ENCODE measurements at regions not wholly inside any gene's neighbourhood (a gene's known extent, or its start where the extent isn't known, plus 50 kb on each side); places are given as distances from the start of the nearest gene placed in this dataset.
A peak's percentile ranks its signal among the peaks of the same experiment; 100 is the strongest.

DNA sequence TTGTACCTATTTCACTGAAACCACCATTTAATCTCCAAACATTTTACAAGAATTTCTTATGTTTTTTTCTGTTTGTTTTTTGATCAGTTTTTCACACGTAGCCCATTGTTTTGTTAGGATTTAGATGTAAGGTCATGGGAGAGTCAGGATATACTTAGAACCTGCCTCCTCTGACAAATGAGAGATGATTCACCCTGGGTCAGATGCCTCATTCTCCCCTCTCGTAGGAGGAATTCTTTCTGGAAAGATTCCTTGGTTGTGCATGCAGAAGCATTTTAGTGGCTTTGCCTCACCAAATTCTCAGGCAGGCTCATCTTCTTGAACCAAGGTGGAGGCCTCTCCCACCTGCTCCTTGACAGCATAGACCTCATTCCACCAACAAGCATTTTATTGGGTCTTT, 599.3 kb downstream of the SPRY1 start:
- Histone ChIP-seq H3K27ac (ENCODE audit: low read depth) (no peak overlapping the region), H3K36me3 (ENCODE audit: insufficient read depth) (no peaks in the 10 kb centered on the region), H3K4me3 (ENCODE audit: low read depth, low read length) (no peak overlapping the region), H3K4me1 (ENCODE audit: insufficient read depth) (no peaks in the 10 kb centered on the region)
- DNase-seq (ENCODE audit: extremely low spot score) = no peak
- WGBS = 68% methylated on average over 2 of the region's 2 CpGs

DNA sequence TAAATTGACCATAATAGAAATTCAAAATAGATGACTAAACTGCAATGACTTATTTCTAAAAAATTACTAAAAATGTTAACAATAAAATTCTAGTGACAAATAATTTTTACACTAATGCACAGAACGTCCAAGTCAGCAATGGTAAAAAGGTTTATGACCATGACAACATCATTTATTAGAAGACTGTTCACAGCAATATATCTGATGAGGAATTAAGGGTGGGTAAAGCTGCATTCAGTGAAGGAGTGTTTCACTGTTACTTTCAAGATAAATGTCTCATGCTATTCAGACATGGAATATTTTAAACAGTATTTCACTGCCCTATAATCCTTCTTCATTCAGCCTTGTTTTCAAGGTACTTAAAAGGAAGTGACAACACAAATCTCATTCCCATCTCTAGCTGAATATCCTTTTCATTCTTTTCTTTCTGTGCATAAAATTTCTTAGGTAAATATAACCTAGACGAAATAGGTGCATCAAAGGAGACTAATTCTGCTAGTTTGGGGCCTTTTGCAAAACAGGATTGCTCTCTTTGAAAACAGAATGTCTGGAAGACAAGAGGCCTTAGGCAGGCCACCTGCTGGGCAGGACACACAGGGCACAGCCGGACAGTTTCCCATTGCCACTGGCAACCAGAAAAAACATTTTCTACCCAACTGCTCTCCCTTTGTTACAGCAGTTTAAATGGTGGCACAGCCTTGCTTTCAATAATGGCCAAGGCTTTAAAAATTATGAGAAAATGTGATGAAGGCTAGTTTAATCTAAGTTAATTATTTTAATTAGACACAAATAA, 600.3 kb downstream of the SPRY1 start:
- 83% methylated on average over 3 of the region's 3 CpGs for whole genome bisulfite sequencing
- no peak overlapping the region for H3K27ac ChIP-seq (ENCODE audit: low read depth)

DNA sequence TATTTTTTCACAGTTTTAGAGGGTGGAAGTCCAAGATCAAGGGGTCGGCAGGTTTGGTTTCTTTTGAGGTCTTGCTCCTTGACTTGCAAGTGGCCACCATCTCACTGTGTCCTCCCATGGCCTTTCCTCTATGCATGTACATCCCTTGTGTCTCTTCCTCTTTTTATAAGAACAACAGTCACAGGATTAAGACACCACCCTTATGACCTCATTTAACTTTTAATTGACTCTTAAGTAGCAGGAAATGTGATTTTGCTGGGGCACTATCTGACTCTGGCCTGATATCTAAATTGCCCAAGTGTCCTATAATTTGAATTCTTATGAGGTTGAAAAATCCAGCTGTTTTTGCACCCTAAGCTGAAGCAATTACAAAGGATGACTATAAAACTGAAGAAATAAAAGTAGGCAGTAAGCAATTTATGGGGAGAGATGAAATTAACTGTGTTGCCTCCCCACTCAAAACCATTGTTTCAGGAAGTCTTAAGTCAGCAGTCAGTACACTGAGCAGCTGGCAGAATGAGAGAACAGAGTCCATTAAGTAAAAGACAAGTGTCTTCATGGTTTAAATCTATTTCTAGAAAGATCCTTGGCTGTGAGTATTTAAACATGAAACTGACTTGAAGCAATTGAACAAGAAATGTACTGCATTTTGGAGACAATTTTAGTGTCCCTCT, 601.3 kb downstream of the SPRY1 start:
- WGBS = 94% methylated on average over 1 of the region's 1 CpG
- no peak for DNase-seq (ENCODE audit: extremely low spot score)
- H3K4me3 ChIP-seq (ENCODE audit: low read depth, low read length) = no peak overlapping the region
- no peak overlapping the region for H3K27ac ChIP-seq (ENCODE audit: low read depth)
- no peaks in the 10 kb centered on the region for H3K4me1 ChIP-seq (ENCODE audit: insufficient read depth)
- H3K36me3 ChIP-seq (ENCODE audit: insufficient read depth) = no peaks in the 10 kb centered on the region

More for the DNA sequence above, 600.3 kb downstream of the SPRY1 start:
- Histone ChIP-seq H3K4me1 (ENCODE audit: insufficient read depth) (no peaks in the 10 kb centered on the region), H3K4me3 (ENCODE audit: low read depth, low read length) (no peak overlapping the region), H3K36me3 (ENCODE audit: insufficient read depth) (no peaks in the 10 kb centered on the region)
- no peak for DNase-seq (ENCODE audit: extremely low spot score)

GRCh38 chr4:124000233-124000632, 603.6 kb downstream of the SPRY1 start:
- H3K4me1 ChIP-seq (ENCODE audit: insufficient read depth) = no peaks in the 10 kb centered on the region
- H3K36me3 ChIP-seq (ENCODE audit: insufficient read depth) = no peaks in the 10 kb centered on the region
- no peak overlapping the region for H3K4me3 ChIP-seq (ENCODE audit: low read depth, low read length)
- WGBS = 72% methylated on average over 2 of the region's 2 CpGs
- no peak for DNase-seq (ENCODE audit: extremely low spot score)
- H3K27ac ChIP-seq (ENCODE audit: low read depth) = no peak overlapping the region

- WGBS = 97% methylated on average over 1 of the region's 1 CpG
- DNase-seq (ENCODE audit: extremely low spot score) = no peak
- H3K4me1 ChIP-seq (ENCODE audit: insufficient read depth) = no peaks in the 10 kb centered on the region
- H3K27ac ChIP-seq (ENCODE audit: low read depth) = no peak overlapping the region
- H3K4me3 ChIP-seq (ENCODE audit: low read depth, low read length) = no peak overlapping the region
- H3K36me3 ChIP-seq (ENCODE audit: insufficient read depth) = no peaks in the 10 kb centered on the region
These were observed 619.2 kb downstream of the SPRY1 start for GRCh38 chr4:124015766-124016165.

DNA sequence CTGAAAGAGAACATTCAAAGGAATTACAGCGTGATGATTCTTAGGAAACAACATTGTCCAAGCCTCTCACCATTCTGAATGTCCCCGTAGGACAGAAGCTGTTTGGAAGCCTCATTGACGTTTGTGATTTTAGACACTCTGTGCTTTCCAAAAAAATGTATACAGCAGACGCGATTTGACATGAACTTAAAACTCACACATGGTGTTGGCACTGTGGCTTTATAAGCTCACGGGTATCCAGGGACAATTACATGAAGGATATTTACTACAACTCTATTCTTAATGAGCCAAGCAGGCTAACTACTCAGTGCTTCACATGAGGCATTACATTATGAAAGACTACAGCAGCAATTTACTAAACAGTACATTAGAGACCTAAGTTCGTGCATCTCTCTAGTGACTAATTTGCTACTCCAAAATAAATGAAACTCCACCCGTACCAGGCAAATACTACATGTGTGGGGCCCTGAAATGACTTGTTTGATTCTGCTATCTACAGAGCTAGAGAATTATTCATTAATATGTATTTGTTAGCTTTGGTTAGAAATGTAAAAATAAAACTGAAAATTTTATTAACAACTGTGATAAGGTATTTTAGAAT, 620.7 kb downstream of the SPRY1 start:
- Histone ChIP-seq H3K36me3 (ENCODE audit: insufficient read depth) (no peaks in the 10 kb centered on the region), H3K4me1 (ENCODE audit: insufficient read depth) (no peaks in the 10 kb centered on the region), H3K27ac (ENCODE audit: low read depth) (no peak overlapping the region), H3K4me3 (ENCODE audit: low read depth, low read length) (no peak overlapping the region)
- 89% methylated on average over 8 of the region's 8 CpGs for WGBS
- no peak for DNase-seq (ENCODE audit: extremely low spot score)

- WGBS = 68% methylated on average over 7 of the region's 7 CpGs
These were observed 622.1 kb downstream of the SPRY1 start for GRCh38 chr4:124018383-124019317.

DNA sequence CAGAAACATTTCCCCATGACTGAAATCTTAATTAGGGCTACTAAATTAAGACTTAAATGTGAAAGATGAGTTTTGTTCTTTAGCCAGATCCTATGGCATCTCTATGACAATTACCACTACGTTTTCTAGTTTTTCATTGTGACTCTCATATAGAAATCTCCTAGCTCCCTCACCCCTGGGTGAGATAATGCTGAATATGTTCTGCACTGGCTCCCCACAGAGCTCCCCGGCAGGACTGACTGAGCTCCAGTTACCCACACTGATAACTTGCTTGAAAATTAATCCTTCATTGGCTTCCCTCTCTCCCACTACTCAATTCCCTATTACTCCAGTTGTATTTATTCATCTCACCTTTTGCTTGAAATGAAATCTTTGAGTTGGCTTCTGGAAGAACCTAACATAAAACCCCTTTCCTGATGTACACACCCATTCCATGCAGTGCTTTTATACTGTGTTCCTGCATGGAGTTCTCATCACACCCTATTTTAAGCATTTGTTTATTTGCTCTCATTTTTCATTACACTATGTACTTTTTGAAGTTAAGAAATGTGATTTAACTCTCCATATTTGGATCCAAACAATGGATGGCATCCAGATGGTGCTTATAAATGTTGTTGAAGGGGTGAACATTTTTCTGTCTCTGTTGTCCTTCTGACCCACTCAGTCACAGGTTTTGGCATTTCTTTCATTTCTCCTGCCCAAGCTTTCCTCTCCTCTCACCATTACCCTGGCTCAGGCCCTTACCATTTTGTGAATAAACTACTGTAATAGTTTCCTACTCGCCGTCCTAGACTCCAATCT, 623.4 kb downstream of the SPRY1 start:
- WGBS = 64% methylated on average over 4 of the region's 4 CpGs
- no peaks in the 10 kb centered on the region for H3K36me3 ChIP-seq (ENCODE audit: insufficient read depth)
- no peak overlapping the region for H3K4me3 ChIP-seq (ENCODE audit: low read depth, low read length)
- H3K4me1 ChIP-seq (ENCODE audit: insufficient read depth) = no peaks in the 10 kb centered on the region
- no peak for DNase-seq (ENCODE audit: extremely low spot score)
- H3K27ac ChIP-seq (ENCODE audit: low read depth) = no peak overlapping the region

More at GRCh38 chr4:124018383-124019317, 622.1 kb downstream of the SPRY1 start:
- no peaks in the 10 kb centered on the region for H3K4me1 ChIP-seq (ENCODE audit: insufficient read depth)
- DNase-seq (ENCODE audit: extremely low spot score) = no peak
- no peak overlapping the region for H3K4me3 ChIP-seq (ENCODE audit: low read depth, low read length)
- H3K36me3 ChIP-seq (ENCODE audit: insufficient read depth) = no peaks in the 10 kb centered on the region
- H3K27ac ChIP-seq (ENCODE audit: low read depth) = no peak overlapping the region

DNA sequence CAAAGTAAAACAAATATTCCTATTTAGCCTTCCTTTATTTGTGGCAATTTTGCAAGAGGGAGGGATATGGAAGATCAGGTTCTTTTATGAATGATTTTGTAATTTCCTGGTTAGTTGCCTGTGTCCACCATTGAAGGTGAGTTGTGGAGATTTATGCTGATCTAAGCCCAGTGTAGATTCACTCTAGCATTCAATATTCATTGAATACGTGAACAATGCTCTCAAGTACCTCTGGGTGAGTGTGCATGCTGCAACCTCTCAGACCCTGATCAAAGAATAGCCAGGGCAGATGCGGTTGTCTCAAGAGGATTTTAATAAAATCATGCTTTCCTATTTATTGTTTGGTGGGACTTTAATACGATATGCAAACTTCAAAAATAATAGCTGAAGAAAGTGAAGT, 628.4 kb downstream of the SPRY1 start:
- Histone ChIP-seq H3K27ac (ENCODE audit: low read depth) (no peak overlapping the region), H3K4me3 (ENCODE audit: low read depth, low read length) (no peak overlapping the region), H3K36me3 (ENCODE audit: insufficient read depth) (no peaks in the 10 kb centered on the region), H3K4me1 (ENCODE audit: insufficient read depth) (no peaks in the 10 kb centered on the region)
- no peak for DNase-seq (ENCODE audit: extremely low spot score)
- 93% methylated on average over 3 of the region's 3 CpGs for WGBS

DNA sequence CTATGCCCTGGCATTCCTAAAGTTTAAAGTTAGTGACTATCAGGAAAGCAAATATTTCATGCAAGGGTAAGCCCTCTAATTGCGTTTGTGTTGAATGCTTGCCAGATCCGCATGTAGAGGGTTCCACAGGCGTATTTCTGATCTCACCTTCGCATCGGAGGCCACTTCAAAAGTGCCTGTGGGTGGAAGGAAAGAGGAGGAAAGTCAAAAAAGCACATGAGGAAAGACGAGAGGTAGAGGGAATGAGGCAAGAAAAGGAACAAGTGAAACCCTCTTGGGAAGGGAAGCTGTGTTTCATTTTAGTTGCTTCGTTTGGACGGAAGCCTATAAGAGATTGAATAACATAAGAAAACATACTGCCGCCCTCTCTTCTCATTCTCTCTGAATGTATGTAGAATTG, 628.8 kb downstream of the SPRY1 start:
- Histone ChIP-seq H3K4me3 (ENCODE audit: low read depth, low read length) (no peak overlapping the region), H3K36me3 (ENCODE audit: insufficient read depth) (no peaks in the 10 kb centered on the region), H3K27ac (ENCODE audit: low read depth) (no peak overlapping the region), H3K4me1 (ENCODE audit: insufficient read depth) (no peaks in the 10 kb centered on the region)
- DNase-seq (ENCODE audit: extremely low spot score) = no peak
- 81% methylated on average over 9 of the region's 9 CpGs for WGBS

GRCh38 chr4:124028182-124028581, 631.6 kb downstream of the SPRY1 start:
- no peaks in the 10 kb centered on the region for H3K36me3 ChIP-seq (ENCODE audit: insufficient read depth)
- no peak overlapping the region for H3K27ac ChIP-seq (ENCODE audit: low read depth)
- 30% methylated on average over 4 of the region's 4 CpGs for WGBS
- H3K4me3 ChIP-seq (ENCODE audit: low read depth, low read length) = no peak overlapping the region
- no peaks in the 10 kb centered on the region for H3K4me1 ChIP-seq (ENCODE audit: insufficient read depth)
- DNase-seq (ENCODE audit: extremely low spot score) = no peak

DNA sequence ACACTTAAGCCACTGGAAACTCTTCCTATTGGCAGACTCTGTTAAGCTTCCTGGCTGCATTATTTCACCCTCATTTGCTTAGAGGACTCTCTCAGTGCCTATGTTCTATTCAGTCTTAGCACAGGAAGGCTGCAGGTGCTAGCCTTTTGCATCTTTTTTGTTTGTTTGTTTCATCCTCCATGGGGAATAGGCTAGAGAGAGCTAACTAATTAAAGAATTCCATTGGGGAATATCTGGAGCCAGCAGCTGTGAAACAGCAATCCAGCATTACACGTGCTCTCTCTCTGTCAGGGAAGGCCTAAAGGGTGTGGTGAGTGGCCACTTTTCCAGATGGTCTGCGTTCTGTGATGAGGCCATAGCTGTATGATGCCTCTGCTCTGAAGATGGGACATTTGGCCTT, 633.6 kb downstream of the SPRY1 start:
- no peak for DNase-seq (ENCODE audit: extremely low spot score)
- Histone ChIP-seq H3K27ac (ENCODE audit: low read depth) (no peak overlapping the region), H3K36me3 (ENCODE audit: insufficient read depth) (no peaks in the 10 kb centered on the region), H3K4me3 (ENCODE audit: low read depth, low read length) (no peak overlapping the region), H3K4me1 (ENCODE audit: insufficient read depth) (no peaks in the 10 kb centered on the region)
- WGBS = 25% methylated on average over 2 of the region's 2 CpGs

- WGBS = 30% methylated on average over 1 of the region's 1 CpG
- peak; percentile 48 for DNase-seq (ENCODE audit: extremely low spot score)
- Histone ChIP-seq H3K4me3 (ENCODE audit: low read depth, low read length) (no peak overlapping the region), H3K27ac (ENCODE audit: low read depth) (no peak overlapping the region), H3K36me3 (ENCODE audit: insufficient read depth) (no peaks in the 10 kb centered on the region), H3K4me1 (ENCODE audit: insufficient read depth) (no peaks in the 10 kb centered on the region)
These were observed 635.4 kb downstream of the SPRY1 start for GRCh38 chr4:124032035-124032434.
